Kidney (tissue), 13 donors: ENCODE measurements at regions not wholly inside any gene's neighbourhood (a gene's known extent, or its start where the extent isn't known, plus 50 kb on each side); places are given as distances from the start of the nearest gene placed in this dataset.
A peak's percentile ranks its signal among the peaks of the same experiment; 100 is the strongest.

Experiments used
- DNase-seq, 5 donors: peaks; one replicate each; pipeline ENCODE4 v3.0.0-alpha.2; 2013 to 2020
- FAIRE-seq: peaks from 2 replicates; lab custom pipeline; 2012; peaks lifted over from hg19 to GRCh38; lab: Jason Lieb, UNC
- H3K27ac ChIP-seq, 2 donors: one replicate each; pipeline ENCODE4 v1.7.0; 2013; ENCODE audit warnings: low read depth in 2 of 2, low read length in 2 of 2, inconsistent platforms in 1 of 2
- H3K27me3 ChIP-seq: one replicate; pipeline ENCODE4 v1.7.1; 2013; ENCODE audit warnings: low read length, inconsistent platforms; ENCODE audit not compliant: control insufficient read depth, insufficient read depth
- H3K36me3 ChIP-seq, 3 donors: one replicate each; pipeline versions ENCODE4 v1.7.0 to v1.7.1; 2013; ENCODE audit warnings: low read length in 3 of 3, control low read depth in 1 of 3, inconsistent platforms in 1 of 3; ENCODE audit not compliant: insufficient read depth in 3 of 3, control insufficient read depth in 2 of 3
- H3K4me1 ChIP-seq, 3 donors: one replicate each; pipeline versions ENCODE4 v1.7.0 to v1.7.1; 2013; ENCODE audit warnings: low read length in 3 of 3, inconsistent platforms in 1 of 3, low read depth in 1 of 3; ENCODE audit not compliant: control insufficient read depth in 2 of 3, insufficient read depth in 2 of 3
- H3K4me3 ChIP-seq, 3 donors: one replicate each; pipeline versions ENCODE4 v1.7.0 to v1.8.1; 2013; ENCODE audit warnings: low read length in 3 of 3, control low read depth in 1 of 3, inconsistent platforms in 1 of 3
- H3K9ac ChIP-seq, 3 donors: one replicate each; pipeline versions ENCODE4 v1.7.0 to v1.7.1; 2013; ENCODE audit warnings: low read length in 3 of 3, control low read depth in 1 of 3, inconsistent platforms in 1 of 3
- H3K9me3 ChIP-seq, 3 donors: one replicate each; pipeline versions ENCODE4 v1.7.0 to v1.7.1; 2013; ENCODE audit warnings: low read length in 3 of 3, control low read depth in 1 of 3, inconsistent platforms in 1 of 3; ENCODE audit not compliant: control insufficient read depth in 2 of 3, insufficient read depth in 1 of 3
- CTCF ChIP-seq: IDR thresholded peaks from 3 replicates; pipeline ENCODE4 v1.5.1; 2012; ENCODE audit warnings: mild to moderate bottlenecking, moderate library complexity, borderline replicate concordance; ENCODE audit not compliant: insufficient read depth; ENCODE audit errors: extremely low read depth
- intact Hi-C: fragments of 100-400 bp; cut with DNase I; formaldehyde crosslinking; loops from one replicate; pipeline ENCODE4 v1.11.1; 2022
- donor health status: control.
- donor health status: control.
- donor health status: control.
- donor health status: control.
- donor health status: control.
- donor health status: DM: yes; HTN: yes; CAD: no.
- donor health status: Normal renal cell carcinoma (clear cell type).

DNA sequence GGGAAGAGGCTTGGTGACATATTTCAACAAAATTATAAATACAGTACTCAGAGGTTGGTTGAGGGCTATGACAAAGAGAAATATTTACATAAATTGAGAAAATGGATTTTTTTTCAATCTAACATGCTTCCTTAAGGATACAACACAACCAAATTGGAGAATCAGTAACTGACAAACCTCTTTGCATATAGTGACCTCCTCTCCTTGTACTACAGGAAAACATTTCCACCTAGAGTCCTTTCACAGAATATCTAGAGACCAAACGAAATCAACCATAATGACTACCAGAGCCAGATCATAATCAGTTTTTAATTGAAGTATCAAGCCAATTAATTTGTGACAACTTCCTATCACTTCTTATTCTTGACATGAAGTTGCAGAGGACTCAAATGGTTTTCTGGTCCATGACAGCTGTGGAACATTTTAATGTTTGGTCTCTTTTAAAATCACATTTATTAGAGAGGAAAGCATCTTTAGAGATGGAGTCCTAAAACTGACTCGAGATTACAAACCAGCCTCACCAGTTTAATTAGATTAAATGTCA lies 1636.5 kb upstream of the C9orf72 start:
- no peak for TF ChIP-seq CTCF
- H3K4me3 ChIP-seq: no peak overlapping the region
- intact Hi-C loops: no loop called here
- DNase-seq: peak in 1 of 5 donors; percentile 9
- no peak for FAIRE-seq
- H3K4me1 ChIP-seq: peaks cover 0 to 3% (median 0%) of the 10 kb centered on the region in 3 donors
- H3K36me3 ChIP-seq: no peaks in the 10 kb centered on the region
- H3K27ac ChIP-seq: no peak overlapping the region
- peaks cover 12% of the 10 kb centered on the region for H3K27me3 ChIP-seq
- H3K9ac ChIP-seq: no peak overlapping the region
- H3K9me3 ChIP-seq: no peaks in the 10 kb centered on the region

DNA sequence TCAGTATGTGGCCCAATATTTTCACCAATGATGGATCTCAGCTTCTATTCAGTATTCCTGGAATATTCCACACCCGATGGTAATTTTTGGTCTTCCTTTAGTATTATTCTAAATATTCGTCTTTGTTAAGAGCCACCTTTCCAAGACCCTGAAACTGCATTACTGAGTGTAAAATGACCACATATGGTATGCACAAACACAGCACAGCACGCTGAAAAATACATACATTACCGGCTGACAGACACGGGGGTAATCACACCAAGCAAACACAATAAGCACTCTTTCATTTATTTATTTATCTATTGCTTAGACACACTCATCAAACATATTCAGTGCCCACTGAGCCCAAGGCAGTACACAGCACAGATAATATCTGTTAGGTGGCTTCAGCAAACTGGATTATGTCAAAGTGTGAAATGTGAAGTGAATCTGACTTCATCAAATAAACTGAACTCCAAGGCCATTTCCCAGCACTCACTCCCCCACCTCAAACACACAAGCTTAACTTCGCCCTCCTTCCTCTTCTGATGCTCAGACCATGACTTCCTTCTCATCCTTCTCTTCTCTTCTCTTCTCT lies 1637.8 kb upstream of the C9orf72 start:
- FAIRE-seq: no peak
- Histone ChIP-seq H3K9me3 (no peaks in the 10 kb centered on the region), H3K4me3 (peak overlapping the region in 1 of 3 donors; percentile 72), H3K36me3 (no peaks in the 10 kb centered on the region), H3K27ac (no peak overlapping the region), H3K27me3 (peaks cover 13% of the 10 kb centered on the region), H3K4me1 (peaks cover 0 to 3% (median 0%) of the 10 kb centered on the region in 3 donors), H3K9ac (no peak overlapping the region)
- intact Hi-C loops: no loop called here
- peak in 1 of 5 donors; percentile 8 for DNase-seq
- no peak for TF ChIP-seq CTCF

DNA sequence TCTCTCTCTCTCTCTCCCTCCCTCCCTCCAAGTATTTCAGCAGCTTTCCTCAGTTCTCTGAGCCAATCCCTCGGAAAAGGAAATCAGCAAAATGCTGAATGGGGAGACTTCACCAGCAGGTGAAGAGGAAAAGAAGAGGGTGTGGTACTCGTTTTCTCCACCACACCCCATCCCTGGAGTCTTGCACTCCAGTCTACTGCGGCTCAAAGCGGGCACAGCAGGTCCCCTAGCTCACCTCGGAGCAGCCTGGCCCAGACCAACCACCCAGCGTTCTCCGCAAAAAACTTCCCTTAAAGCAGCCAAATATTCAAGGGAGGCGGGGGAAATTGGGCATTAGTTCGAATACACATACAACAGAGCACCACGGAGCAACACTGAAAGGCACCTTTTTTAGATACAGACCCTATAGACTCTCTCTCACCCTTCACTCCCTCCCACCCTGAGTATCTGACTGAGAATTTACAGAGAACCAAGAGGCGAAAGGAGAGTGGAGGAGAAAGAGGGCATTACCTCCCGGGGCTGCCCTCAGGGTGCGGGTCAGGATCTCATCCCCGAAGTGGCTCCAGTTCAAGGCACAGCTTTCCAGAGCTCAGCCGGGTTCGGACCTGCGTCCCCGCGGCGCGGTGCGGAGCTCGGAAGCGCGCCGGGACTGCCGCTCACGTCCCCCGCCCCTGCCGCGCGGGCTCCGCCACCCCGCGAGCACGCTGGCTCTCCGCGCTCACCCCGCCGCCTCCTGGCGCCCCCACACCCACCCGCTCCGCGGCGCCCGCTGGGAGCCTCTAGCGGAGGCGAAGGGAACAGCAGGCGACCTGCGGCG lies 1638.5 kb upstream of the C9orf72 start:
- no peak overlapping the region for H3K27ac ChIP-seq
- H3K27me3 ChIP-seq: peaks cover 19% of the 10 kb centered on the region
- TF ChIP-seq CTCF: peak; percentile 64
- intact Hi-C loops: no loop called here
- H3K9ac ChIP-seq: peak overlapping the region in 2 of 3 donors; percentile 18 to 62
- DNase-seq (peak; percentile 54 to 80 (median 79)), FAIRE-seq (no peak)
- H3K4me1 ChIP-seq: peaks cover 0 to 3% (median 0%) of the 10 kb centered on the region in 3 donors
- H3K4me3 ChIP-seq: peak overlapping the region; percentile 64 to 72 (median 66)
- H3K9me3 ChIP-seq: no peaks in the 10 kb centered on the region
- no peaks in the 10 kb centered on the region for H3K36me3 ChIP-seq
